Lower leg skin (tissue), 3 donors: ENCODE measurements at regions not wholly inside any gene's neighbourhood (a gene's known extent, or its start where the extent isn't known, plus 50 kb on each side); places are given as distances from the start of the nearest gene placed in this dataset.

ENCODE experiments used
- CTCF ChIP-seq, 3 donors: fragments of 450-650 bp; IDR thresholded peaks; one replicate each; pipeline ENCODE4 v1.5.1; 2016; ENCODE audit warnings: antibody characterized with exemption in 3 of 3, mild to moderate bottlenecking in 3 of 3, moderate library complexity in 2 of 3
- POLR2A ChIP-seq, 2 donors: fragments of 450-650 bp; IDR thresholded peaks; one replicate each; pipeline ENCODE4 v1.6.1; 2016 to 2017; ENCODE audit warnings: antibody characterized with exemption in 2 of 2, mild to moderate bottlenecking in 1 of 2, moderate library complexity in 1 of 2

GRCh38 chr5:20041326-20042274 lies 53.6 kb upstream of the CDH18 start:
- TF ChIP-seq POLR2A (IDR thresholded peaks at IDR 0.05) (no peak), CTCF (IDR thresholded peaks at IDR 0.05) (no peak)
